NCI-H345 (cell line): ENCODE measurements at regions not wholly inside any gene's neighbourhood (a gene's known extent, or its start where the extent isn't known, plus 50 kb on each side); places are given as distances from the start of the nearest gene placed in this dataset.

ENCODE experiments used
- DNase-seq: peaks from one replicate; lab custom pipeline; 2025; lab: John Stamatoyannopoulos, UW

- DNase-seq: no peak
These were observed 86.9 kb upstream of the MSX1 start for GRCh38 chr4:4772534-4772933.

- no peak for DNase-seq
These were observed 88.3 kb upstream of the MSX1 start for GRCh38 chr4:4771160-4771559.

- no peak for DNase-seq
These were observed 88.9 kb upstream of the MSX1 start for GRCh38 chr4:4770610-4771009.

GRCh38 chr4:4766564-4766963, 92.9 kb upstream of the MSX1 start:
- DNase-seq: no peak

GRCh38 chr4:4765811-4766210, 93.7 kb upstream of the MSX1 start:
- no peak for DNase-seq

GRCh38 chr4:4764558-4764905, 94.9 kb upstream of the MSX1 start:
- DNase-seq: no peak

GRCh38 chr4:4763822-4764557, 95.5 kb upstream of the MSX1 start:
- DNase-seq: no peak

- no peak for DNase-seq
These were observed 96.3 kb upstream of the MSX1 start for GRCh38 chr4:4762909-4763821.

GRCh38 chr4:4762300-4762699, 97.2 kb upstream of the MSX1 start:
- no peak for DNase-seq

GRCh38 chr4:4761128-4761982, 98.1 kb upstream of the MSX1 start:
- DNase-seq: no peak

GRCh38 chr4:4759883-4760282, 99.6 kb upstream of the MSX1 start:
- no peak for DNase-seq

- no peak for DNase-seq
These were observed 100.2 kb upstream of the MSX1 start for GRCh38 chr4:4759232-4759631.

- no peak for DNase-seq
These were observed 100.8 kb upstream of the MSX1 start for GRCh38 chr4:4758681-4759080.

- no peak for DNase-seq
These were observed 104.2 kb upstream of the MSX1 start for GRCh38 chr4:4755306-4755705.

- DNase-seq: no peak
These were observed 104.8 kb upstream of the MSX1 start for GRCh38 chr4:4754641-4755040.

GRCh38 chr4:4753643-4754042, 105.8 kb upstream of the MSX1 start:
- DNase-seq: no peak

- DNase-seq: no peak
These were observed 106.7 kb upstream of the MSX1 start for GRCh38 chr4:4752576-4753401.

- DNase-seq: no peak
These were observed 107.4 kb upstream of the MSX1 start for GRCh38 chr4:4752025-4752424.

- DNase-seq: no peak
These were observed 109.3 kb upstream of the MSX1 start for GRCh38 chr4:4750187-4750586.

- no peak for DNase-seq
These were observed 110.3 kb upstream of the MSX1 start for GRCh38 chr4:4749137-4749536.

GRCh38 chr4:4746444-4746843, 113.0 kb upstream of the MSX1 start:
- DNase-seq: no peak

GRCh38 chr4:4740071-4740470, 119.4 kb upstream of the MSX1 start:
- no peak for DNase-seq
